ENCODE measurements at regions not wholly inside any gene's neighbourhood (a gene's known extent, or its start where the extent isn't known, plus 50 kb on each side); places are given as distances from the start of the nearest gene placed in this dataset.
"Not testable (repeated sequence)": the region's sequence is repeated elsewhere in the genome, so short reads cannot be mapped to it uniquely, and the experiment has no call there.

DNA sequence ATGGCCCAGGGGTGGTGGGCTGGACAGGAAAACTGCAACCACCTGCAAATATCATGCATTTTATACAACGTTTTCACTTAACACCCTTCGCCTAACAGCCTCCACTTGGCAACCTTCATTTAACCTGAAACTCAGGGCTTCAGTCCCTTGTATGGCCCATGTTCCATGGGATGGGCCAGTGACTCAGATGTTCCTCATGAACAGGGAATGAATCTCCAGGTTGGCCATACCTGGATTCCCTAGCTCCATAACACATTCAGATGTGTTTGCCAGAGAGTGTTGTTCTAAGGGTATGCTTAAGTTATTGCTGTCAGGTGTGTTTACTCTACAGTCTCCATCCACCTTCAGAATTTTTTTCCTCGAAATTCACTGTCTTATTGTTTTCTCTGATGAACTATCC is 316.9 kb downstream of the JRKL start:
- DNase-seq = no peak

- DNase-seq = no peak
Observed at GRCh38 chr11:96707273-96707672, 317.5 kb downstream of the JRKL start.

GRCh38 chr11:96708219-96708878 is 318.5 kb downstream of the JRKL start:
- DNase-seq = no peak

GRCh38 chr11:96713301-96713700 is 323.5 kb downstream of the JRKL start:
- no peak for DNase-seq

- no peak for DNase-seq
Observed at GRCh38 chr11:96714689-96715088, 324.9 kb downstream of the JRKL start.

- DNase-seq = no peak
Observed at GRCh38 chr11:96715208-96715607, 325.4 kb downstream of the JRKL start.

DNA sequence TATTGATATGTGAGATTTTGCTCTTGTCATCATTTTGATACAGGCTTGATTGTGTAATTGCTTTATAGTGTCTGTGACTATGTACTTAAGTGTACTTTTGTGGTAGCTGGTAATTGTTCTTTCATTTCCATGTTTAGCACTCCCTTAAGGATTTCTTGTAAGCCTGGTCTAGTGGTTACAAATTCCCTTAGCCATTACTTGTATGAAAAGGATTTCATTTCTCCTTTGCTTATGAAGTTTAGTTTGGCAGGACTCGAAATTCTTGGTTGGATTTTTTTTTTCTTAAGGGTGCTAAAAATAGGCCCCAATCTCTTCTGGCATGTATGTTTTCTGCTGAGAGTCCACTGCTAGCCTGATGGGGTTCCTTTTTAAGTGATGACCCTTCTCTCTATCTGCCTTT is 346.8 kb downstream of the JRKL start:
- DNase-seq = no peak

GRCh38 chr11:96738311-96738710 is 348.5 kb downstream of the JRKL start:
- no peak for DNase-seq

DNA sequence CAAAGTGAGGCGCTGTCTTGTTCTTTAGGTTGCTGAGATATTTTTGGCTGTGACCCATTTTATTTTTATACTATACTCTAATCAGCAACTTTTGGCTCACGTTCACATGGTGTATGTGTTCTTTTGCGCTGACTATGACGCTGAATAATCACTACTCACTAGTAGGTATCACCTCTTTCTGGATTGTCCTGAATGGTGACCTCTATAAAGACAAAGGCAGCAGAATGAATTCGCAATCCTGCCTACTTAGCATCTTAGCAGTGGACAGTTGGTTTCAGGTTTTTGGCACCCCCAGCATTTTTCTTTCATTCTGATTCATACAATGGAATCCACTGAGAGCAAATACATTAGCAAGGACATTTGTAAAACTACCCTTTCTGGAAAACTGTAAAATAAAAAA is 351.3 kb downstream of the JRKL start:
- DNase-seq = no peak

DNA sequence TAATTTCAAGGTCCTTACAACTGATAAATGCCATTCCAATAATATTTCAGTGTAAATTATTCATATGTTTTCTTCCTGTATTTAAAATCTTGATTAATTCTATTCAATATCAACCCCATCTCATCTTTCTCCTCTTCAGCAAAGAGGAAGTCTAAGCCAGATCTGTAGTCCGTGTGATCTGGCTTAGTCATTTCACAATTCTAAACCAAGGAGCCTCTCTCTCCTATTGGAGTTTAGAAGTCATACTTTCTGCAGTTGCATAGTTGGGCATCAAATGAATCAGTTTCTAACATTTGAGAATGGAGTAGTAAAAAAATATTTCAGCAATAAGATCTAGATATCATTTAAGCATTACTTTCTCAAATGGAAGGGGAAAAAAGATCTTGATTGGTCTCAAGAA is 354.9 kb downstream of the JRKL start:
- DNase-seq = no peak

DNA sequence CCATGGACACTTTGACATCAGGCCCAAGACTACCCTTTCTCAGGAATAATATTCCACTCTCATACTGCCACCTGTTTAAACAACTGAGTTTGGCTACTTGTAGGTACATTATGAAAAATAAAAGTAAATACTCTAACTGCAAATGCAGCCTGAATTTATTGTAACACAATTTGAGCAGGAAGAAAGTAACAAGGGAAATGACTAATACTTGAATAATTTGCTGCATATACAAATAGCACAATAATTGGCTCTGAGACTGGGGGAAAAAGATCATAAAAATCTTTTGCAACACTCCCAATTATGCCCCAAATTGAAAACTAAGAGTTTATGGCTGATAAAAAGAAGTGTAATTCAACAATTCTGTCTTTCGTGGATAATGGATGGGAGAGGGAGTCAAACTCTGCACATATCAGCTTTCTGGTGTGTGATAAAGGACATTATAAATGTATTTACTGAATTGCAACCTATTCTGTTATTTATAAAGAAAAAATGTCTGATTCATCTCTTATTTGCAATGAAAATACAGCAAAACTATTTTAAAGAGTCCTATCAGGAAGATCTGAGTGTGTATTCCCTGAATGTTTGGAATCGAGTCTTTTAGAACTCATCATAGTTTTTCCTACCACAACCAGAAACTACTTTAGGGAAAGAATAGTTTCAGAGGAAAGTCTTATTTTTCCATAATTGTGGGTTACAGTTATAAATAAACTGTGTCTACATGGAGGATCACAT is 359.0 kb downstream of the JRKL start:
- DNase-seq = no peak

- DNase-seq = not testable (repeated sequence)
Observed at GRCh38 chr11:96751807-96752206, 362.0 kb downstream of the JRKL start.

- DNase-seq = no peak
Observed at GRCh38 chr11:96752221-96752620, 362.4 kb downstream of the JRKL start.

DNA sequence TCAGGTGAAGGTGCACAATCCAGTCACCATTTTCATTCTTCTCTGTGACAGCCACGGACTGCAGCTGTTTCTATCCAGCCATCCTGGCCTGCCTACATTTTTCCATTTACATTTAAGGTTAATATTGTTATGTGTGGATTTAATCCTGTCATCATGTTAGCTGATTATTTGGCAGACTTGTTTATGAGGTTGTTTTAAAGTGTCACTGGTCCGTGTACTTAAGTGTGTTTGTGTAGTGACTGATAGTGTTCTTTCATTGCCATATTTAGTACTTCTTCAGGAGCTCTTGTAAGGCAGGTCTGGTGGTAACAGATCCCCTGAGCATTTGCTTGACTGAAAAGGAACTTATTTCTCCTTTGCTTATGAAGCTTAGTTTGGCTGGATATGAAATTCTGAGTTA is 364.2 kb downstream of the JRKL start:
- no peak for DNase-seq

GRCh38 chr11:96755209-96755608 is 365.4 kb downstream of the JRKL start:
- DNase-seq = no peak

DNA sequence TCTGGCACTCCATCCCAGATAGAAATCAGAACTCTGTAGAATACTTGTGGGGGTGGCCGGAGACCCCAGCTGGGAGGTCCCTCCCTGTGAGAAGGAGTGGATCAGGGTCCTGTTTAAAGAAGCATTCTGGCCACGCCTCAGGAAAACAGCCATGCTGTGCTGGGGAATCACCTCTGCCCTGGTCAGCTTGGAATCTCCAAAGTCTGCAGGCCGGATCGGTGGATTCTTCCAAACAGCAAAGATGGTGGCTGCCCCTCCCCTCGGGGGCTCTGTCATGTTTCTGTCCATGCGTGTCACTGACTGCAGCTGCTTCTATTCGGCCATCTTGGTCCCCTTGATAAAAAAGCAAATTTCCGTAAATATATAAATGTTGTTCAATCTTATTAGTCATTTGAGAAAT is 365.9 kb downstream of the JRKL start:
- no peak for DNase-seq

DNA sequence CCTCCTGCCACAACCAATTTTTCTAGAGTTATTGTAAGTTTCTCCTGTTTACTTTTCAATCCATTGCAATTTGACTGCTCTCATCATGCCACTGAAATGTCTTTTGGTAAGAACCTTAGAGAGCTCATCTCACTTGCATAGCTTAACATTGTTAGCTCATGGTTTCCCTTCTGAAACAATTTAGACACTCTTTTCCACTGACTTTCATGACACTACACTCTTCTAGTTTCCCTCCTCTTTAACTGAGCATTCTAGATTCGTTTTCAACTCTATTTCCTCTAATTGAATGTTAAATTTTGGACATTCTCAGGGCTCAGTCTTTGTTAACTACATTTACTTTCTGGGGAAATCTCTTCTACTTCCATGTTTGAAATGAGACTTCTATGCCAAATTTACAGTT is 369.1 kb downstream of the JRKL start:
- DNase-seq = no peak

- DNase-seq = no peak
Observed at GRCh38 chr11:96760306-96760705, 370.5 kb downstream of the JRKL start.

DNA sequence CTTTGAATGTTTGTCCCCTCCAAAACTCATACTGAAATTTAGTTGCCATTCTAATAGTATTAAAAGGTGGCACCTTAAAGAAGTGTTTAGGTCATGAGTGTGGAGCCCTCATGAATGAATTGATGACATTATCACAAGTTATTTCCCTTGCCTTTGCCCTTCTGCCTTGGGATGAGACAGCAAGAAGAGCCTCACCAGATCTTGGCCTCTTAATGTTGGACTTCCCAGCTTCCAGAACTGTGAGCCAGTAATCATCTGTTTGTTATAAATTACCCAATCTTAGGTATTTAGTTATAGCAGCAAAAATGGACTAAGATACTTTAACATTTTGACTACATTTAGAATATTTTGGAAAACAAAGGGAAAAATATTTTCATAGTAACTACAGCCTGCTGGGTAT is 371.0 kb downstream of the JRKL start:
- DNase-seq = no peak

DNA sequence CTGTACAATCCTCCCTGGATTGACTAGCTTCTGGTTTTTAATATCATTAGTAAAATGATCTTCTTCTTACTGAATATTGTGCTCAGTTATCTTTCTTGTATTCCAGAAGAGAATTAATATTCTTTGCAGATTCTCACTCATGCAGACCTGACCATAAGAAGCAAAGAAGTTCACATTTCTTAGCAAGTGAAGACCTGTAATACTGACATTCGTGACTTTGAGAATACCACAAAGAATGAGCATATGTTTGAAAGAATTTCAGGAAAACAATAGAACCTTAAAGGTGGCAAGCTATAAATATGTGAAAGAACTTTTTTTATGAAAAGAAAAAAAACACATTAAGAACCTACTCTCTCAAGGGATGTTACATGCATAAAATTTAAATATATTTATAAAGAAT is 371.6 kb downstream of the JRKL start:
- no peak for DNase-seq

- no peak for DNase-seq
Observed at GRCh38 chr11:96763244-96763643, 373.4 kb downstream of the JRKL start.

GRCh38 chr11:96778272-96778671 is 388.5 kb downstream of the JRKL start:
- no peak for DNase-seq

GRCh38 chr11:96779030-96779429 is 389.2 kb downstream of the JRKL start:
- no peak for DNase-seq

DNA sequence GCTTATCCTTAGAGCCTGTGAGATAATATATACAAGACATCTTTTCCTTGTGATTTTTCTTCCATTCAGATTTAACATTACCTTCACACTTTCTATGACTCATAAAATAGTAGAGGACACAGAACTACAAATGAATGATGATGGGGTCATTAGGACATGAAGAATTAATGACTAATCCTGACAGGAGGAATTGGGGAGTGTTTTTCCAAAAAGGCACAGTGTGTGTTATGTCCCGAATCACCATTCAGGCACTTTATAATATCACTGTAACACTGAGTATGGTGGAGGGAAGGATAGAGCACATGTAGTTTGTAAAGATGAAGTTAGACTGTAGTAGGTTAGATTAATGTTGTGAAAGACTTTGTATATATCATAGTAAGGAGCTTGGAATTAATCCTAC is 391.3 kb downstream of the JRKL start:
- no peak for DNase-seq
